Trophoblast cell (in vitro differentiated cells and primary cell): ENCODE measurements at regions not wholly inside any gene's neighbourhood (a gene's known extent, or its start where the extent isn't known, plus 50 kb on each side); places are given as distances from the start of the nearest gene placed in this dataset.

Source experiments
- DNase-seq, 2 donors: peaks; one replicate each; pipeline ENCODE4 v3.0.0-alpha.2; 2016
- H2AFZ ChIP-seq: 2 replicates; pipeline ENCODE4 v1.6.1; 2013; ENCODE audit warnings: low read length, moderate library complexity, mild to moderate bottlenecking; ENCODE audit not compliant: insufficient read depth, poor library complexity
- H2AK5ac ChIP-seq: 2 replicates; pipeline ENCODE4 v1.6.1; 2013; ENCODE audit warnings: mild to moderate bottlenecking, low read length
- H2BK120ac ChIP-seq: 2 replicates; pipeline ENCODE4 v1.6.1; 2013; ENCODE audit warnings: low read length, mild to moderate bottlenecking, moderate library complexity; ENCODE audit not compliant: insufficient read depth, poor library complexity
- H2BK12ac ChIP-seq: 2 replicates; pipeline ENCODE4 v1.6.1; 2013; ENCODE audit warnings: mild to moderate bottlenecking, low read length, moderate library complexity
- H2BK5ac ChIP-seq: 2 replicates; pipeline ENCODE4 v1.6.1; 2013; ENCODE audit warnings: low read length, low read depth, moderate library complexity, mild to moderate bottlenecking; ENCODE audit not compliant: poor library complexity
- H3K14ac ChIP-seq: 2 replicates; pipeline ENCODE4 v1.6.1; 2013; ENCODE audit warnings: mild to moderate bottlenecking, low read length
- H3K18ac ChIP-seq: 2 replicates; pipeline ENCODE4 v1.6.1; 2013; ENCODE audit warnings: mild to moderate bottlenecking, low read length
- H3K23ac ChIP-seq: 2 replicates; pipeline ENCODE4 v1.6.1; 2013; ENCODE audit warnings: low read length
- H3K27ac ChIP-seq: 2 replicates; pipeline ENCODE4 v1.5.1; 2013; ENCODE audit warnings: low read depth, mild to moderate bottlenecking, inconsistent platforms, low read length, moderate library complexity
- H3K27me3 ChIP-seq: 2 replicates; pipeline ENCODE4 v1.6.1; 2013; ENCODE audit warnings: inconsistent platforms, mild to moderate bottlenecking, low read length, moderate library complexity; ENCODE audit not compliant: insufficient read depth
- H3K36me3 ChIP-seq, 2 experiments: 1 replicate in 1 of 2; 2 replicates in 1 of 2; pipeline ENCODE4 v1.6.1; 2013; ENCODE audit warnings: low read length in 2 of 2, mild to moderate bottlenecking in 2 of 2, moderate library complexity in 1 of 2; ENCODE audit not compliant: insufficient read depth in 2 of 2, control insufficient read depth in 1 of 2
- H3K4ac ChIP-seq: 2 replicates; pipeline ENCODE4 v1.6.1; 2013; ENCODE audit warnings: low read depth, mild to moderate bottlenecking, low read length, moderate library complexity
- H3K4me1 ChIP-seq, 2 experiments: 1 replicate in 1 of 2; 2 replicates in 1 of 2; pipeline ENCODE4 v1.6.1; 2013; ENCODE audit warnings: low read length in 2 of 2, mild to moderate bottlenecking in 2 of 2, moderate library complexity in 1 of 2; ENCODE audit not compliant: insufficient read depth in 2 of 2, control insufficient read depth in 1 of 2
- H3K4me2 ChIP-seq: 2 replicates; pipeline ENCODE4 v1.6.1; 2013; ENCODE audit warnings: inconsistent platforms, mild to moderate bottlenecking, low read length, moderate library complexity
- H3K4me3 ChIP-seq: 2 replicates; pipeline ENCODE4 v1.5.1; 2013; ENCODE audit warnings: mild to moderate bottlenecking, low read depth, low read length, inconsistent platforms
- H3K79me1 ChIP-seq: one replicate; pipeline ENCODE4 v1.6.1; 2013; ENCODE audit warnings: low read length
- H3K79me2 ChIP-seq: 2 replicates; pipeline ENCODE4 v1.6.1; 2013; ENCODE audit warnings: low read length, mild to moderate bottlenecking; ENCODE audit not compliant: control insufficient read depth, insufficient read depth, poor library complexity
- H3K9ac ChIP-seq: 2 replicates; pipeline ENCODE4 v1.6.1; 2013; ENCODE audit warnings: mild to moderate bottlenecking, low read length
- H3K9me3 ChIP-seq: 2 replicates; pipeline ENCODE4 v1.6.1; 2013; ENCODE audit warnings: low read depth, mild to moderate bottlenecking, control low read depth, inconsistent platforms, low read length; ENCODE audit not compliant: insufficient read depth
- H4K12ac ChIP-seq: 2 replicates; pipeline ENCODE4 v1.6.1; 2013; ENCODE audit warnings: low read depth, mild to moderate bottlenecking, low read length, moderate library complexity
- H4K8ac ChIP-seq: 2 replicates; pipeline ENCODE4 v1.6.1; 2013; ENCODE audit warnings: low read depth, mild to moderate bottlenecking, low read length, moderate library complexity
- H4K91ac ChIP-seq: one replicate; pipeline ENCODE4 v1.6.1; 2013; ENCODE audit warnings: low read depth, mild to moderate bottlenecking, low read length, moderate library complexity
- WGBS: extraction: QIAGEN DNeasy Blood & Tissue Kit; methylation state at CpG from one replicate; pipeline ENCODE4 v1.1.7; 2013; ENCODE audit warnings: missing lambda C conversion rate; ENCODE audit not compliant: insufficient read length, insufficient coverage; ENCODE audit errors: extremely low coverage; 5-methylcytosine and 5-hydroxymethylcytosine counted together

DNA sequence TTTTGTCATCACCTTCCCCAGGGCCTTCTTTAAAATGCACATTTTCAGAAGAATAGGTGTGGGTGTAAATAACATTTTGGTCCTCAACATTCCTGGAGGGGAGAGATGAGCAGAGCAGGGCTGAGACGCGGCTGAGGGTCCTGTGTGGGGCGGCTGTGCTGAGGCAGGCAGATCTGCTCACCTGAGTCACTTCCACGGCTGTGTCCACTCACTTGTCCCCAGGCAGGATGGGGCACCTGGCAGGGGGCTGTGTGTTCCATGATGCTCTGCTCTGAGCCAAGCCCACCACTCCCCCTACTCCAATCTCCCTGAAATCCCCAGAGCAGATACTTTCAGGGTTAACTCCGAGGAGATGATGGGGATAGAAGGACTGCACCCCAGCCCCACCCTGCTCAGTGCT, 93.8 kb downstream of the GLRX3 start:
- H4K91ac ChIP-seq, result no peak overlapping the region
- H3K4me1 ChIP-seq, result no peaks in the 10 kb centered on the region
- H2BK5ac ChIP-seq, result no peak overlapping the region
- H2BK12ac ChIP-seq, result no peak overlapping the region
- H4K12ac ChIP-seq, result no peak overlapping the region
- no peak overlapping the region for H3K4ac ChIP-seq
- no peak overlapping the region for H3K4me2 ChIP-seq
- no peak overlapping the region for H3K18ac ChIP-seq
- H4K8ac ChIP-seq, result no peak overlapping the region
- no peak overlapping the region for H3K4me3 ChIP-seq
- H3K14ac ChIP-seq, result no peak overlapping the region
- H3K79me1 ChIP-seq, result no peaks in the 10 kb centered on the region
- H2BK120ac ChIP-seq, result no peak overlapping the region
- WGBS, result no CpG with 5 or more reads among the region's 5 CpGs
- peaks cover 6% of the 10 kb centered on the region for H3K9me3 ChIP-seq
- no peak overlapping the region for H3K9ac ChIP-seq
- H3K23ac ChIP-seq, result no peak overlapping the region
- H3K79me2 ChIP-seq, result no peaks in the 10 kb centered on the region
- DNase-seq, result no peak
- no peak overlapping the region for H2AK5ac ChIP-seq
- no peaks in the 10 kb centered on the region for H3K27me3 ChIP-seq
- H3K36me3 ChIP-seq, result peaks cover 0 to 2% of the 10 kb centered on the region in 2 experiments
- no peak overlapping the region for H2AFZ ChIP-seq
- H3K27ac ChIP-seq, result no peak overlapping the region

DNA sequence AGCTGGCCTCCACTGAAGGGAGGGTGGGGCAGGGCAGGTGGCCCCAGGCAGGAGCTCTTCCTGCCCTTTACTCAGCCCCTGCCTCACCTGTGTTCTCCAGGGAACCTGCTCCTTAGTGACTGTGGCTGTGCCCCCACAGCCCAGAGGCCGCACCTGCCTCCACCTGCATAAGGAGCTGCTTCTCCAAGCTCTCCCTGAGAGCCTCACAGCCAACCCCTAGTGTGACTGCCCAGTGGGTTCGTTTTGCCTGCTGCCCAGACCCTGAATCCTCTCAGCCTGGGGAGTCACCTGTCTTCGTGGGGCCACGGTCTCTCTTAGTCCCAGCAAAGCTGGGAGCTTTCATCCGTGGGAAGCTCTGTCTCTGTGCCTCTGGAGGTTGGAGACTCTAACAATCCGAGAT, 94.4 kb downstream of the GLRX3 start:
- H3K36me3 ChIP-seq, result peaks cover 0 to 2% of the 10 kb centered on the region in 2 experiments
- H2AK5ac ChIP-seq, result no peak overlapping the region
- peaks cover 6% of the 10 kb centered on the region for H3K9me3 ChIP-seq
- H3K27ac ChIP-seq, result no peak overlapping the region
- H3K4me1 ChIP-seq, result no peaks in the 10 kb centered on the region
- H4K12ac ChIP-seq, result no peak overlapping the region
- no peak overlapping the region for H4K91ac ChIP-seq
- H3K14ac ChIP-seq, result no peak overlapping the region
- no peak overlapping the region for H2BK5ac ChIP-seq
- no peak overlapping the region for H3K9ac ChIP-seq
- no peak overlapping the region for H3K18ac ChIP-seq
- H3K79me2 ChIP-seq, result no peaks in the 10 kb centered on the region
- H2AFZ ChIP-seq, result no peak overlapping the region
- H3K23ac ChIP-seq, result no peak overlapping the region
- H3K4me2 ChIP-seq, result no peak overlapping the region
- no peak overlapping the region for H3K4me3 ChIP-seq
- no peaks in the 10 kb centered on the region for H3K27me3 ChIP-seq
- H2BK12ac ChIP-seq, result no peak overlapping the region
- no peaks in the 10 kb centered on the region for H3K79me1 ChIP-seq
- no peak overlapping the region for H3K4ac ChIP-seq
- H2BK120ac ChIP-seq, result no peak overlapping the region
- no CpG with 5 or more reads among the region's 6 CpGs for WGBS
- no peak overlapping the region for H4K8ac ChIP-seq
- no peak for DNase-seq

DNA sequence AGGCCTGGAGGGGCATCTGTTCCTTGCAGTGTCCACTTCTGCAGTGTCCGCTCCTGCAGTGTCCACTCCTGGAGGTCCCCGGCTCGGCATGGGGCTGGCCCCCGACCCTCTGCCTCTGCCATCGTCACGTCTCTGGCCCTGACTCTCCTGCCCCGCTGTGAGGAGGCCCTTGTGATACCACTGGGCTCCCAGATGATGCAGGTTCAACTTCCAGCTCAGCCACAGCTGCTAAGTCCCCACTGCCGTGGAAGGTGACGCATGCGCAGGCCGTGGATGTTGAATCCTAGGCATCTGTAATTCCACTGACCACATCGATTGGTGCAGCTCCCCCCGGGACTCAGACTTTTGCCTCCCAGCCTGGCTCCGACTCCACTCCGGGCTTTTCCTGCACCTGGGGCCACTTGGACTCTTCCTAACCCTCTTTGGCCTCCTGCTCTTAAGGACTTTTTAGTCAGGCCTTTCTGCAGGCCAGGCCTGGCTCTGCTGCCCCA, 95.1 kb downstream of the GLRX3 start:
- Histone ChIP-seq H3K4me1 (no peaks in the 10 kb centered on the region), H4K8ac (no peak overlapping the region), H3K9me3 (peaks cover 6% of the 10 kb centered on the region), H3K4ac (no peak overlapping the region), H3K18ac (no peak overlapping the region), H3K27ac (no peak overlapping the region), H2BK5ac (no peak overlapping the region), H3K14ac (no peak overlapping the region), H3K79me1 (no peaks in the 10 kb centered on the region), H4K91ac (no peak overlapping the region), H3K4me3 (no peak overlapping the region), H3K27me3 (no peaks in the 10 kb centered on the region), H3K79me2 (no peaks in the 10 kb centered on the region), H2AK5ac (no peak overlapping the region), H3K36me3 (peaks cover 0 to 2% of the 10 kb centered on the region in 2 experiments), H2AFZ (no peak overlapping the region), H2BK12ac (no peak overlapping the region), H4K12ac (no peak overlapping the region), H3K23ac (no peak overlapping the region), H3K4me2 (no peak overlapping the region), H3K9ac (no peak overlapping the region), H2BK120ac (no peak overlapping the region)
- WGBS, result no CpG with 5 or more reads among the region's 15 CpGs
- no peak for DNase-seq

DNA sequence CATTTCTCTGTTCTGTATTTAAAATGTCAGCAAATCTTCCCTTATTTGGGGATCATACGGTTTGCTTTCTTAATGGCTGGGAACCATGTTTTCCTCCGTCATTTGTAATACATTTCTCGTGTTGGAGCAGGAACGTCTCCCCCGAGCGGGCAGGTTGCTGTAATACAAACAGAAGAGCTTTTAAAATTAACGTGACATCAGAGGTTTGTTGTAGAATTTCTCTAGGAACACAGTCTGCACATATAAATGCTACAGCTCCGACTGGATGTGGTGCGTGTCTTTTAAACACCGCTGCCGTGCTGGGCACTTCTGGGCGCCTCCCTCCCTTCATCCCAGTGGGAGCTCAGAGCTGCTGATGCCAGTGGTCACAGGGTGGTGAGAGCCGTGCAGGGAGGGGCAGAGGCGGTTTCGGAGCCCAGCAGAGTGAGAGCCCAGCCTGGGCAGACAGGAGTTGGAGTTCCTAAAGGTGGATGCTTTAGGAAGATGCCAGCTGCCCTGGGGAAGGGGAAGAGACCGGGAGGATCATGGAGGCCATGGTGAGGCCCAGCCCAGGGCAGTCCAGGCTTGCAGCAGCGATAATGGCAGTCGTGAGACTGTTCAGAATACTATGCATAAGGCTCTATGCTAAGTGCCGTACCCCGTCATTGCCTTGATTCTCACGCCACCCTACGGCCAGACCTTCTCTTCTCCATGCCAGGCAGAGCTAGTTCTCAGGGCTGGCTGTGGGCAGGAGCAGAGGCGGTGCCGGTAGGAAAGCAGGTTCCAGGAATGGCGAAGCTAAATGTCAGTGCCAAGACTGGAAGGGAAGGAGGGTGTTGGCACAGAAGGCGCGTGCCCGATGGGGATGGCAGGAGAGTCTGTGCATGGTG, 96.2 kb downstream of the GLRX3 start:
- no peak overlapping the region for H3K4me3 ChIP-seq
- no peak overlapping the region for H2AK5ac ChIP-seq
- no peaks in the 10 kb centered on the region for H3K79me1 ChIP-seq
- H4K8ac ChIP-seq, result no peak overlapping the region
- no peak overlapping the region for H3K14ac ChIP-seq
- no peaks in the 10 kb centered on the region for H3K4me1 ChIP-seq
- H3K4me2 ChIP-seq, result no peak overlapping the region
- H3K36me3 ChIP-seq, result no peaks in the 10 kb centered on the region
- no peak overlapping the region for H3K27ac ChIP-seq
- peaks cover 6% of the 10 kb centered on the region for H3K9me3 ChIP-seq
- DNase-seq, result no peak
- H2BK5ac ChIP-seq, result no peak overlapping the region
- H3K27me3 ChIP-seq, result no peaks in the 10 kb centered on the region
- no peak overlapping the region for H3K18ac ChIP-seq
- no peak overlapping the region for H2AFZ ChIP-seq
- no peak overlapping the region for H2BK12ac ChIP-seq
- no peak overlapping the region for H4K12ac ChIP-seq
- H4K91ac ChIP-seq, result no peak overlapping the region
- H3K79me2 ChIP-seq, result no peaks in the 10 kb centered on the region
- WGBS, result no CpG with 5 or more reads among the region's 28 CpGs
- H3K4ac ChIP-seq, result no peak overlapping the region
- no peak overlapping the region for H3K9ac ChIP-seq
- H2BK120ac ChIP-seq, result no peak overlapping the region
- H3K23ac ChIP-seq, result no peak overlapping the region
